Fibroblast of gingiva (primary cell): ENCODE measurements at regions not wholly inside any gene's neighbourhood (a gene's known extent, or its start where the extent isn't known, plus 50 kb on each side); places are given as distances from the start of the nearest gene placed in this dataset.

Experiments
- DNase-seq: peaks from one replicate; pipeline ENCODE4 v3.0.0-alpha.2; 2011; ENCODE audit warnings: low read depth

GRCh38 chr7:93015779-93016481 is 101.8 kb downstream of the SAMD9 start:
- no peak for DNase-seq

GRCh38 chr7:93015101-93015778 is 102.5 kb downstream of the SAMD9 start:
- DNase-seq: peak; percentile 33

- DNase-seq: no peak
Measured at GRCh38 chr7:93014410-93014809, 103.4 kb downstream of the SAMD9 start.

- no peak for DNase-seq
Measured at GRCh38 chr7:93013446-93014061, 104.2 kb downstream of the SAMD9 start.

GRCh38 chr7:93011351-93012294 is 106.2 kb downstream of the SAMD9 start:
- peak; percentile 87 for DNase-seq

- DNase-seq: no peak
Measured at GRCh38 chr7:93008833-93009232, 108.9 kb downstream of the SAMD9 start.

- DNase-seq: no peak
Measured at GRCh38 chr7:93006480-93007095, 111.2 kb downstream of the SAMD9 start.

- DNase-seq: no peak
Measured at GRCh38 chr7:93004906-93005305, 112.9 kb downstream of the SAMD9 start.

GRCh38 chr7:92997719-92998118 is 120.1 kb downstream of the SAMD9 start:
- DNase-seq: no peak

GRCh38 chr7:92997152-92997551 is 120.6 kb downstream of the SAMD9 start:
- DNase-seq: peak; percentile 64

- no peak for DNase-seq
Measured at GRCh38 chr7:92994901-92995300, 122.9 kb downstream of the SAMD9 start.

GRCh38 chr7:92992932-92993331 is 124.8 kb downstream of the SAMD9 start:
- no peak for DNase-seq

GRCh38 chr7:92992483-92992882 is 125.3 kb downstream of the SAMD9 start:
- no peak for DNase-seq

- no peak for DNase-seq
Measured at GRCh38 chr7:92991190-92991589, 126.6 kb downstream of the SAMD9 start.

- peak; percentile 30 for DNase-seq
Measured at GRCh38 chr7:92988941-92989545, 128.7 kb downstream of the SAMD9 start.

GRCh38 chr7:92988051-92988450 is 129.7 kb downstream of the SAMD9 start:
- DNase-seq: peak; percentile 29

GRCh38 chr7:92987538-92987937 is 130.2 kb downstream of the SAMD9 start:
- no peak for DNase-seq

GRCh38 chr7:92987095-92987494 is 130.7 kb downstream of the SAMD9 start:
- DNase-seq: peak; percentile 78

- no peak for DNase-seq
Measured at GRCh38 chr7:92982928-92983327, 134.9 kb downstream of the SAMD9 start.

- no peak for DNase-seq
Measured at GRCh38 chr7:92976931-92977330, 140.6 kb upstream of the CDK6 start.

GRCh38 chr7:92973974-92974373 is 137.6 kb upstream of the CDK6 start:
- DNase-seq: no peak
